ENCODE measurements at regions not wholly inside any gene's neighbourhood (a gene's known extent, or its start where the extent isn't known, plus 50 kb on each side); places are given as distances from the start of the nearest gene placed in this dataset.

GRCh38 chr14:84806181-84806580 lies 723.8 kb upstream of the FLRT2 start:
- Mint-ChIP-seq H3K4me3 (no peak overlapping the region), H3K36me3 (ENCODE audit: low read depth) (no peaks in the 10 kb centered on the region), H3K4me1 (ENCODE audit: low read depth) (no peaks in the 10 kb centered on the region), H3K27ac (no peak overlapping the region), H3K9me3 (peaks cover 5% of the 10 kb centered on the region), H3K27me3 (ENCODE audit: low read depth) (no peaks in the 10 kb centered on the region)
- CTCF ChIA-PET = interaction anchor here (0.7 kb wide), 1 partner anchor 674 kb away, joined by 3 read pairs; no protein-coding TSS in a partner anchor
- no peak for DNase-seq
- intact Hi-C loops (cut with micrococcal nuclease) = no loop called here

- H3K27ac Mint-ChIP-seq = no peak overlapping the region
- no peaks in the 10 kb centered on the region for H3K4me1 Mint-ChIP-seq (ENCODE audit: low read depth)
- H3K27me3 Mint-ChIP-seq (ENCODE audit: low read depth) = no peaks in the 10 kb centered on the region
- CTCF ChIA-PET = interaction anchor here (0.7 kb wide), 1 partner anchor 675 kb away, joined by 3 read pairs; no protein-coding TSS in a partner anchor
- intact Hi-C loops (cut with micrococcal nuclease) = no loop called here
- DNase-seq = no peak
- H3K36me3 Mint-ChIP-seq (ENCODE audit: low read depth) = no peaks in the 10 kb centered on the region
- no peak overlapping the region for H3K4me3 Mint-ChIP-seq
- H3K9me3 Mint-ChIP-seq = peaks cover 5% of the 10 kb centered on the region
Measured at GRCh38 chr14:84806622-84807021, 723.3 kb upstream of the FLRT2 start.

- intact Hi-C loops (cut with micrococcal nuclease) = no loop called here
- Mint-ChIP-seq H3K36me3 (ENCODE audit: low read depth) (no peaks in the 10 kb centered on the region), H3K27ac (no peak overlapping the region), H3K4me3 (no peak overlapping the region), H3K9me3 (peaks cover 4% of the 10 kb centered on the region), H3K27me3 (ENCODE audit: low read depth) (no peaks in the 10 kb centered on the region), H3K4me1 (ENCODE audit: low read depth) (no peaks in the 10 kb centered on the region)
- DNase-seq = no peak
- CTCF ChIA-PET = no interaction called here
Measured at GRCh38 chr14:84807673-84808072, 722.3 kb upstream of the FLRT2 start.

GRCh38 chr14:84809158-84809557 lies 720.8 kb upstream of the FLRT2 start:
- Mint-ChIP-seq H3K4me1 (ENCODE audit: low read depth) (no peaks in the 10 kb centered on the region), H3K4me3 (no peak overlapping the region), H3K27me3 (ENCODE audit: low read depth) (no peaks in the 10 kb centered on the region), H3K36me3 (ENCODE audit: low read depth) (no peaks in the 10 kb centered on the region), H3K27ac (no peak overlapping the region), H3K9me3 (peaks cover 4% of the 10 kb centered on the region)
- CTCF ChIA-PET = no interaction called here
- intact Hi-C loops (cut with micrococcal nuclease) = no loop called here
- DNase-seq = no peak

GRCh38 chr14:84814391-84814790 lies 715.6 kb upstream of the FLRT2 start:
- Mint-ChIP-seq H3K27ac (no peak overlapping the region), H3K4me1 (ENCODE audit: low read depth) (no peaks in the 10 kb centered on the region), H3K9me3 (peaks cover 10% of the 10 kb centered on the region), H3K4me3 (no peak overlapping the region), H3K27me3 (ENCODE audit: low read depth) (no peaks in the 10 kb centered on the region), H3K36me3 (ENCODE audit: low read depth) (no peaks in the 10 kb centered on the region)
- no peak for DNase-seq
- intact Hi-C loops (cut with micrococcal nuclease) = no loop called here
- CTCF ChIA-PET = no interaction called here

GRCh38 chr14:84819528-84819927 lies 710.4 kb upstream of the FLRT2 start:
- no peaks in the 10 kb centered on the region for H3K27me3 Mint-ChIP-seq (ENCODE audit: low read depth)

GRCh38 chr14:84825481-84826251 lies 704.3 kb upstream of the FLRT2 start:
- H3K27me3 Mint-ChIP-seq (ENCODE audit: low read depth) = no peaks in the 10 kb centered on the region
- no peak overlapping the region for H3K4me3 Mint-ChIP-seq
- peaks cover 18% of the 10 kb centered on the region for H3K9me3 Mint-ChIP-seq
- CTCF ChIA-PET = no interaction called here
- DNase-seq = no peak
- intact Hi-C loops (cut with micrococcal nuclease) = no loop called here
- no peaks in the 10 kb centered on the region for H3K4me1 Mint-ChIP-seq (ENCODE audit: low read depth)
- no peaks in the 10 kb centered on the region for H3K36me3 Mint-ChIP-seq (ENCODE audit: low read depth)
- no peak overlapping the region for H3K27ac Mint-ChIP-seq

More at GRCh38 chr14:84819528-84819927, 710.4 kb upstream of the FLRT2 start:
- Mint-ChIP-seq H3K36me3 (ENCODE audit: low read depth) (no peaks in the 10 kb centered on the region), H3K9me3 (peaks cover 20% of the 10 kb centered on the region), H3K27ac (no peak overlapping the region), H3K4me1 (ENCODE audit: low read depth) (no peaks in the 10 kb centered on the region), H3K4me3 (no peak overlapping the region)
- intact Hi-C loops (cut with micrococcal nuclease) = no loop called here
- CTCF ChIA-PET = no interaction called here
- DNase-seq = no peak

- no peak for DNase-seq
- Mint-ChIP-seq H3K27me3 (ENCODE audit: low read depth) (no peaks in the 10 kb centered on the region), H3K9me3 (peaks cover 15% of the 10 kb centered on the region), H3K27ac (no peak overlapping the region), H3K4me1 (ENCODE audit: low read depth) (no peaks in the 10 kb centered on the region), H3K36me3 (ENCODE audit: low read depth) (no peaks in the 10 kb centered on the region), H3K4me3 (no peak overlapping the region)
- intact Hi-C loops (cut with micrococcal nuclease) = no loop called here
- CTCF ChIA-PET = no interaction called here
Measured at GRCh38 chr14:84826294-84826693, 703.6 kb upstream of the FLRT2 start.

- H3K36me3 Mint-ChIP-seq (ENCODE audit: low read depth) = no peaks in the 10 kb centered on the region
- no peaks in the 10 kb centered on the region for H3K27me3 Mint-ChIP-seq (ENCODE audit: low read depth)
- CTCF ChIA-PET = no interaction called here
- H3K4me3 Mint-ChIP-seq = no peak overlapping the region
- intact Hi-C loops (cut with micrococcal nuclease) = no loop called here
- H3K9me3 Mint-ChIP-seq = peaks cover 4% of the 10 kb centered on the region
- DNase-seq = no peak
- H3K4me1 Mint-ChIP-seq (ENCODE audit: low read depth) = no peaks in the 10 kb centered on the region
- no peak overlapping the region for H3K27ac Mint-ChIP-seq
Measured at GRCh38 chr14:84850595-84850994, 679.3 kb upstream of the FLRT2 start.

- DNase-seq = no peak
- Mint-ChIP-seq H3K36me3 (ENCODE audit: low read depth) (no peaks in the 10 kb centered on the region), H3K27me3 (ENCODE audit: low read depth) (no peaks in the 10 kb centered on the region), H3K27ac (no peak overlapping the region), H3K4me3 (no peak overlapping the region), H3K9me3 (peaks cover 11% of the 10 kb centered on the region), H3K4me1 (ENCODE audit: low read depth) (no peaks in the 10 kb centered on the region)
- intact Hi-C loops (cut with micrococcal nuclease) = no loop called here
- CTCF ChIA-PET = no interaction called here
Measured at GRCh38 chr14:84856751-84857534, 673.0 kb upstream of the FLRT2 start.

- no peaks in the 10 kb centered on the region for H3K4me1 Mint-ChIP-seq (ENCODE audit: low read depth)
- intact Hi-C loops (cut with micrococcal nuclease) = no loop called here
- H3K27ac Mint-ChIP-seq = no peak overlapping the region
- CTCF ChIA-PET = no interaction called here
- no peak overlapping the region for H3K4me3 Mint-ChIP-seq
- peaks cover 11% of the 10 kb centered on the region for H3K9me3 Mint-ChIP-seq
- no peaks in the 10 kb centered on the region for H3K36me3 Mint-ChIP-seq (ENCODE audit: low read depth)
- DNase-seq = no peak
- no peaks in the 10 kb centered on the region for H3K27me3 Mint-ChIP-seq (ENCODE audit: low read depth)
Measured at GRCh38 chr14:84857571-84857970, 672.4 kb upstream of the FLRT2 start.

- Mint-ChIP-seq H3K36me3 (ENCODE audit: low read depth) (no peaks in the 10 kb centered on the region), H3K27me3 (ENCODE audit: low read depth) (no peaks in the 10 kb centered on the region)
Measured at GRCh38 chr14:84859116-84859515, 670.8 kb upstream of the FLRT2 start.

More at GRCh38 chr14:84859116-84859515, 670.8 kb upstream of the FLRT2 start:
- no peak for DNase-seq
- Mint-ChIP-seq H3K4me3 (no peak overlapping the region), H3K4me1 (ENCODE audit: low read depth) (no peaks in the 10 kb centered on the region), H3K27ac (no peak overlapping the region), H3K9me3 (peaks cover 19% of the 10 kb centered on the region)
- CTCF ChIA-PET = no interaction called here
- intact Hi-C loops (cut with micrococcal nuclease) = no loop called here

Measured in activated naive CD4-positive, alpha-beta T cell treated with anti-CD3 and anti-CD28 coated beads for 36 hours (primary cell).